H1 (cell line): ENCODE measurements at regions not wholly inside any gene's neighbourhood (a gene's known extent, or its start where the extent isn't known, plus 50 kb on each side); places are given as distances from the start of the nearest gene placed in this dataset.

ENCODE experiments used
- CTCF ChIA-PET: fragments of 300-600 bp; sonication (Branson Sonifier 250); formaldehyde crosslinking; loops from one replicate; lab custom pipeline; 2021; ENCODE audit not compliant: partially characterized antibody; lab: Charles Lee
- POLR2A ChIA-PET: fragments of 300-600 bp; sonication (Branson Sonifier 250); formaldehyde crosslinking; loops from one replicate; lab custom pipeline; 2021; ENCODE audit warnings: inconsistent platforms; ENCODE audit not compliant: partially characterized antibody; lab: Charles Lee
- DNase-seq, 2 experiments: peaks; one replicate each; pipeline versions ENCODE4 v3.0.0 to v3.0.0-alpha.2; 2010 to 2022; ENCODE audit warnings: low spot score in 2 of 2, low read depth in 1 of 2, mixed read lengths in 1 of 2
- FAIRE-seq: peaks from 2 replicates; lab custom pipeline; 2011; peaks lifted over from hg19 to GRCh38; lab: Jason Lieb, UNC
- H2AFZ ChIP-seq: 2 replicates; pipeline ENCODE4 v1.8.1; 2012; ENCODE audit warnings: low read length, inconsistent platforms
- H2AK5ac ChIP-seq: 2 replicates; pipeline ENCODE4 v1.6.1; 2013; ENCODE audit warnings: low read depth, low read length
- H2BK120ac ChIP-seq: replicated peaks from 2 replicates; pipeline ENCODE3; 2013; ENCODE audit warnings: low read depth, low read length, inconsistent platforms
- H2BK12ac ChIP-seq: 2 replicates; pipeline ENCODE4 v1.6.1; 2013; ENCODE audit warnings: low read depth, low read length
- H2BK15ac ChIP-seq: 2 replicates; pipeline ENCODE4 v1.6.1; 2013; ENCODE audit warnings: low read length
- H2BK20ac ChIP-seq: 2 replicates; pipeline ENCODE4 v1.6.1; 2013; ENCODE audit warnings: low read length
- H2BK5ac ChIP-seq: 2 replicates; pipeline ENCODE4 v1.6.1; 2013; ENCODE audit warnings: low read depth, low read length
- H3K14ac ChIP-seq: 2 replicates; pipeline ENCODE4 v1.6.1; 2013; ENCODE audit warnings: inconsistent platforms; ENCODE audit not compliant: insufficient read length
- H3K18ac ChIP-seq: 2 replicates; pipeline ENCODE4 v1.6.1; 2013; ENCODE audit warnings: low read length; ENCODE audit errors: extremely low read depth
- H3K23ac ChIP-seq: 2 replicates; pipeline ENCODE4 v1.6.1; 2013; ENCODE audit warnings: inconsistent platforms; ENCODE audit not compliant: insufficient read length
- H3K23me2 ChIP-seq: 2 replicates; pipeline ENCODE4 v1.6.1; 2013; ENCODE audit warnings: low read depth, low read length
- H3K27ac ChIP-seq: 2 replicates; pipeline ENCODE4 v1.6.1; 2011; ENCODE audit warnings: low read depth, low read length, inconsistent platforms
- H3K27me3 ChIP-seq, 4 experiments: replicated peaks in 1 of 4; 1 replicate in 1 of 4; 2 replicates in 3 of 4; pipeline versions ENCODE4 v1.6.1 to v1.8.1; 2011 to 2013; ENCODE audit warnings: low read length in 3 of 4, mild to moderate bottlenecking in 3 of 4, inconsistent platforms in 2 of 4, mixed read lengths in 2 of 4, moderate library complexity in 1 of 4; ENCODE audit not compliant: control insufficient read depth in 3 of 4, insufficient read depth in 3 of 4; ENCODE audit errors: extremely low read depth in 1 of 4
- H3K36me3 ChIP-seq, 4 experiments: 2 replicates each; pipeline versions ENCODE4 v1.6.1 to v1.8.1; 2011 to 2013; ENCODE audit warnings: mild to moderate bottlenecking in 4 of 4, low read length in 3 of 4, moderate library complexity in 2 of 4, control low read depth in 1 of 4, inconsistent platforms in 1 of 4; ENCODE audit not compliant: insufficient read depth in 4 of 4, control insufficient read depth in 2 of 4
- H3K4ac ChIP-seq: replicated peaks from 2 replicates; pipeline ENCODE3; 2013; ENCODE audit warnings: low read length, low read depth, mixed read lengths, inconsistent platforms; ENCODE audit not compliant: insufficient read length
- H3K4me1 ChIP-seq, 4 experiments: replicated peaks in 1 of 4; 1 replicate in 1 of 4; 2 replicates in 3 of 4; pipeline versions ENCODE4 v1.6.1 to v1.8.1; 2011 to 2013; ENCODE audit warnings: low read length in 3 of 4, inconsistent platforms in 2 of 4, mixed read lengths in 1 of 4; ENCODE audit not compliant: insufficient read depth in 4 of 4, control insufficient read depth in 3 of 4
- H3K4me2 ChIP-seq, 2 experiments: 2 replicates each; pipeline versions ENCODE4 v1.6.1 to v1.8.1; 2011 to 2013; ENCODE audit warnings: low read depth in 2 of 2, low read length in 2 of 2, control low read depth in 1 of 2, inconsistent platforms in 1 of 2, mild to moderate bottlenecking in 1 of 2; ENCODE audit not compliant: insufficient read depth in 1 of 2
- H3K4me3 ChIP-seq, 4 experiments: fragments of 200-600, 300-600 bp in 1 of 4; sonication (generic), shearing (Covaris generic), sonication (Bioruptor Twin) in 1 of 4; 2 replicates each; pipeline versions ENCODE4 v1.5.1 to v1.8.1; 2011 to 2016; ENCODE audit warnings: low read length in 4 of 4, low read depth in 3 of 4, control low read depth in 2 of 4, inconsistent platforms in 2 of 4, mild to moderate bottlenecking in 2 of 4, mixed read lengths in 1 of 4, moderate library complexity in 1 of 4; ENCODE audit not compliant: insufficient read depth in 2 of 4; ENCODE audit errors: extremely low read depth in 1 of 4
- H3K56ac ChIP-seq: replicated peaks from 2 replicates; pipeline ENCODE3; 2013; ENCODE audit warnings: low read depth, mild to moderate bottlenecking, mixed read lengths, low read length, inconsistent platforms; ENCODE audit not compliant: insufficient read length
- H3K79me1 ChIP-seq: 2 replicates; pipeline ENCODE4 v1.6.1; 2013; ENCODE audit warnings: low read depth, low read length, control low read depth
- H3K79me2 ChIP-seq, 2 experiments: 2 replicates each; pipeline versions ENCODE4 v1.6.1 to v1.8.1; 2012 to 2013; ENCODE audit warnings: low read length in 2 of 2, mild to moderate bottlenecking in 2 of 2, inconsistent platforms in 1 of 2; ENCODE audit not compliant: insufficient read depth in 2 of 2, control insufficient read depth in 1 of 2
- H3K9ac ChIP-seq, 4 experiments: replicated peaks in 1 of 4; 1 replicate in 1 of 4; 2 replicates in 3 of 4; pipeline versions ENCODE4 v1.6.1 to v1.8.1; 2011 to 2013; ENCODE audit warnings: low read depth in 3 of 4, low read length in 3 of 4, control low read depth in 2 of 4, mild to moderate bottlenecking in 2 of 4, moderate library complexity in 2 of 4, inconsistent platforms in 1 of 4; ENCODE audit errors: extremely low read depth in 1 of 4
- H3K9me3 ChIP-seq, 2 experiments: 2 replicates each; pipeline versions ENCODE4 v1.6.1 to v1.8.1; 2012 to 2013; ENCODE audit warnings: mild to moderate bottlenecking in 2 of 2, moderate library complexity in 2 of 2, control low read depth in 1 of 2, inconsistent platforms in 1 of 2, low read depth in 1 of 2, low read length in 1 of 2, mixed read lengths in 1 of 2; ENCODE audit not compliant: insufficient read depth in 2 of 2
- H4K20me1 ChIP-seq, 2 experiments: replicated peaks in 1 of 2; 2 replicates each; pipeline versions ENCODE3 to v1.8.1; 2011 to 2013; ENCODE audit warnings: inconsistent platforms in 2 of 2, low read length in 2 of 2, mild to moderate bottlenecking in 1 of 2; ENCODE audit not compliant: insufficient read depth in 2 of 2, control insufficient read depth in 1 of 2
- H4K5ac ChIP-seq: 2 replicates; pipeline ENCODE4 v1.6.1; 2013; ENCODE audit warnings: low read length, low read depth, mixed read lengths, inconsistent platforms; ENCODE audit not compliant: insufficient read length
- H4K8ac ChIP-seq: 2 replicates; pipeline ENCODE4 v1.8.0; 2013; ENCODE audit warnings: mild to moderate bottlenecking, moderate library complexity, low read length, inconsistent platforms; ENCODE audit not compliant: insufficient read depth; ENCODE audit errors: extremely low read depth
- H4K91ac ChIP-seq: replicated peaks from 2 replicates; pipeline ENCODE3; 2013; ENCODE audit warnings: low read length, mixed read lengths, inconsistent platforms; ENCODE audit not compliant: insufficient read length
- CEBPB ChIP-seq: IDR thresholded peaks from 2 replicates; pipeline ENCODE4 v1.6.1; 2012; ENCODE audit warnings: low read depth, low read length
- CHD1 ChIP-seq: IDR thresholded peaks from 2 replicates; pipeline ENCODE4 v1.6.1; 2012; ENCODE audit warnings: low read depth, low read length, improper control_type of control experiment
- CTBP2 ChIP-seq: IDR thresholded peaks from 2 replicates; pipeline ENCODE4 v1.7.0; 2011; ENCODE audit warnings: borderline replicate concordance, mild to moderate bottlenecking, moderate library complexity, mixed read lengths, low read length; ENCODE audit not compliant: insufficient read depth, insufficient read length
- EP300 ChIP-seq, 2 experiments: IDR thresholded peaks; 1 replicate in 1 of 2; 2 replicates in 1 of 2; pipeline ENCODE4 v1.6.1; 2011 to 2012; ENCODE audit warnings: low read depth in 2 of 2, low read length in 2 of 2, mild to moderate bottlenecking in 2 of 2, borderline replicate concordance in 1 of 2, inconsistent platforms in 1 of 2, moderate library complexity in 1 of 2
- KDM5A ChIP-seq: fragments of 200-600 bp; IDR thresholded peaks from 2 replicates; pipeline ENCODE4 v1.7.1; 2012; ENCODE audit warnings: mild to moderate bottlenecking, low read length, inconsistent platforms, mixed read lengths
- MAFK ChIP-seq: IDR thresholded peaks from 2 replicates; pipeline ENCODE4 v1.6.1; 2012; ENCODE audit warnings: low read depth, mild to moderate bottlenecking, improper control_type of control experiment, low read length
- MAX ChIP-seq: IDR thresholded peaks from 2 replicates; pipeline ENCODE4 v1.6.1; 2012; ENCODE audit warnings: inconsistent platforms
- NANOG ChIP-seq: IDR thresholded peaks from 2 replicates; pipeline ENCODE4 v1.6.1; 2011; ENCODE audit warnings: low read length, low read depth, mild to moderate bottlenecking, inconsistent platforms; ENCODE audit not compliant: insufficient read depth, poor library complexity, severe bottlenecking
- POLR2A ChIP-seq, 2 experiments: IDR thresholded peaks; 1 replicate in 1 of 2; 2 replicates in 1 of 2; pipeline ENCODE4 v1.6.1; 2011; ENCODE audit warnings: low read depth in 2 of 2, low read length in 2 of 2, mild to moderate bottlenecking in 2 of 2; ENCODE audit errors: control extremely low read depth in 1 of 2
- POLR2AphosphoS5 ChIP-seq: IDR thresholded peaks from 2 replicates; pipeline ENCODE4 v1.6.1; 2011; ENCODE audit warnings: low read depth, low read length
- SIN3A ChIP-seq, 2 experiments: IDR thresholded peaks in 1 of 2; conservative IDR thresholded peaks in 1 of 2; 2 replicates each; pipeline ENCODE4 v1.6.1; 2011 to 2012; ENCODE audit warnings: low read length in 2 of 2, improper control_type of control experiment in 1 of 2, low read depth in 1 of 2, mild to moderate bottlenecking in 1 of 2
- SP2 ChIP-seq: IDR thresholded peaks from 2 replicates; pipeline ENCODE4 v1.6.1; 2012; ENCODE audit warnings: mild to moderate bottlenecking, low read length, inconsistent platforms
- SP4 ChIP-seq: IDR thresholded peaks from 2 replicates; pipeline ENCODE4 v1.6.1; 2012; ENCODE audit warnings: low read length, inconsistent platforms
- ZNF274 ChIP-seq: IDR thresholded peaks from 2 replicates; pipeline ENCODE4 v1.7.0; 2012; ENCODE audit warnings: low read length, borderline replicate concordance; ENCODE audit errors: extremely low read depth
- WGBS, 2 experiments: shearing (Covaris generic) in 1 of 2; methylation state at CpG; one replicate each; pipeline versions ENCODE4 v1.1.6 to v1.1.7; 2013 to 2015; ENCODE audit warnings: low lambda C conversion rate in 2 of 2, mixed read lengths in 2 of 2, inconsistent platforms in 1 of 2, low coverage in 1 of 2, missing lambda C conversion rate in 1 of 2; ENCODE audit not compliant: insufficient replicate concordance in 2 of 2, insufficient coverage in 1 of 2, insufficient read length in 1 of 2; ENCODE audit errors: extremely low coverage in 1 of 2, missing lambda C conversion rate in 1 of 2; 5-methylcytosine and 5-hydroxymethylcytosine counted together

DNA sequence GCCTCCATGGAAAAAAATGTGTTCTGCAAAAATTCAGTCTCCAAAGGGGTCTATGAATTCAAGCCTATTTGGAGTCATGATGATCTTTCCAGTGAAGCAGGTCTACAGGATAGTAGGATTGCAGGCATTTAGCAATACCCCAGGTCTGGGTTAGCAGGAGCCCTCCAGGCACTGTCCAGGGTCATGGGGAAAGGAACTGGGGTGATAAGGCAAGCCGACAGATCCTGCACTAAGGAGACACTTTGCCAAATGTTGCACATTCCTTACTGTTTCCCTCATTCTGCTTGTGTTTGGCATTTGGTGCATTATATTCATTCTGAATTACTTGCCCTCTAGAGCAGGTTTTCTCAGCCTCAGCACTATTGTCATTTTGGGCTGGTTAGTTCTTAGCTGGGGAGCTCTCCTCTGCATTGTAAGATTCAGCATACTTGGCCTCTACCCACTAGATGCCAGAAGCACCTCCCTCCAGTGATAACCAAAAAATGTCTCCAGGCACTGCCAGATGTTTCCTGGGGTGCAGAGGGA is 333.3 kb upstream of the PLXNA2 start:
- Histone ChIP-seq H2BK15ac (no peak overlapping the region), H3K56ac (no peak overlapping the region), H3K4me2 (no peak overlapping the region), H4K20me1 (no peaks in the 10 kb centered on the region), H3K23me2 (no peaks in the 10 kb centered on the region), H3K79me2 (no peaks in the 10 kb centered on the region), H3K9me3 (no peaks in the 10 kb centered on the region), H2BK5ac (no peak overlapping the region), H3K79me1 (no peaks in the 10 kb centered on the region), H2AFZ (no peak overlapping the region), H2AK5ac (no peak overlapping the region), H3K9ac (no peak overlapping the region), H3K27me3 (no peaks in the 10 kb centered on the region), H3K4ac (no peak overlapping the region), H3K23ac (no peak overlapping the region), H4K91ac (no peak overlapping the region), H3K18ac (no peak overlapping the region), H2BK12ac (no peak overlapping the region), H4K8ac (no peak overlapping the region), H3K14ac (no peak overlapping the region), H3K36me3 (no peaks in the 10 kb centered on the region), H4K5ac (no peak overlapping the region), H3K4me3 (no peak overlapping the region), H2BK120ac (no peak overlapping the region), H2BK20ac (no peak overlapping the region), H3K4me1 (no peaks in the 10 kb centered on the region), H3K27ac (no peak overlapping the region)
- WGBS, 2 experiments = 75% methylated on average over 1 of the region's 1 CpG; no CpG with 5 or more reads in 1 of the 2 experiments
- DNase-seq = no peak
- ChIA-PET POLR2A (no interaction called here), CTCF (interaction anchor here (1.2 to 1.5 kb wide), 4 partner anchors 21 to 626 kb away, joined by 3 to 5 read pairs (median 4); no protein-coding TSS in a partner anchor)
- FAIRE-seq = no peak
- no peak for TF ChIP-seq MAX
- no peak for TF ChIP-seq SP4
- TF ChIP-seq POLR2AphosphoS5 = no peak
- no peak for TF ChIP-seq CHD1
- TF ChIP-seq CTBP2 = no peak
- TF ChIP-seq ZNF274 = no peak
- TF ChIP-seq SP2 = no peak
- TF ChIP-seq MAFK = no peak
- no peak for TF ChIP-seq SIN3A (conservative IDR thresholded peaks at IDR 0.05 in 1 of 2, IDR thresholded peaks at IDR 0.05 in 1 of 2; ENCODE audit: low read depth in 1 of 2, low read length in 2 of 2)
- TF ChIP-seq CEBPB = no peak
- TF ChIP-seq EP300 (IDR thresholded peaks at IDR 0.05; ENCODE audit: borderline replicate concordance in 1 of 2, low read depth in 2 of 2, low read length in 2 of 2) = no peak
- no peak for TF ChIP-seq NANOG
- TF ChIP-seq POLR2A (IDR thresholded peaks at IDR 0.05; ENCODE audit: control extremely low read depth in 1 of 2, low read depth in 2 of 2, low read length in 2 of 2) = no peak
- TF ChIP-seq KDM5A = no peak
